ENCODE measurements at regions not wholly inside any gene's neighbourhood (a gene's known extent, or its start where the extent isn't known, plus 50 kb on each side); places are given as distances from the start of the nearest gene placed in this dataset.

GRCh38 chr7:68998136-68998535 lies 600.1 kb upstream of the AUTS2 start:
- TF ChIP-seq CTCF (conservative IDR thresholded peaks at IDR 0.05 in 1 of 2, IDR thresholded peaks at IDR 0.05 in 1 of 2; ENCODE audit: low read depth in 1 of 2, low read length in 2 of 2) (no peak), EZH2 (IDR thresholded peaks at IDR 0.05; ENCODE audit: low read length, missing control alignments) (no peak)

Measured in fibroblast of lung (primary cell).